Naive thymus-derived CD4-positive, alpha-beta T cell (primary cell): ENCODE measurements at regions not wholly inside any gene's neighbourhood (a gene's known extent, or its start where the extent isn't known, plus 50 kb on each side); places are given as distances from the start of the nearest gene placed in this dataset.
A peak's percentile ranks its signal among the peaks of the same experiment; 100 is the strongest.
"Not testable (repeated sequence)": the region's sequence is repeated elsewhere in the genome, so short reads cannot be mapped to it uniquely, and the experiment has no call there.

ENCODE experiments used
- ATAC-seq: fragments of 150-1000 bp; cut with Tn5 transposase; 2 replicates; pipeline ENCODE4 v1.10.0; 2021; ENCODE audit warnings: mild to moderate bottlenecking, moderate library complexity
- CTCF ChIA-PET: fragments of 350-600 bp; sonication (Branson Sonifier 250); formaldehyde crosslinking; loops from one replicate; lab custom pipeline; 2021; ENCODE audit warnings: antibody characterized with exemption; lab: Charles Lee
- POLR2A ChIA-PET: fragments of 350-600 bp; sonication (Branson Sonifier 250); formaldehyde crosslinking; loops from one replicate; lab custom pipeline; 2021; ENCODE audit warnings: antibody characterized with exemption, inconsistent platforms; lab: Charles Lee
- DNase-seq, 9 donors: peaks; one replicate each; pipeline versions ENCODE4 v3.0.0 to v3.0.0-alpha.2; 2020 to 2022; ENCODE audit warnings: mixed read lengths in 1 of 9
- H3K27ac ChIP-seq: one replicate; pipeline ENCODE4 v1.7.0; 2013; ENCODE audit warnings: mild to moderate bottlenecking, low read depth, low read length, moderate library complexity
- H3K27me3 ChIP-seq, 2 donors: one replicate each; pipeline ENCODE4 v1.7.0; 2013; ENCODE audit warnings: low read length in 2 of 2, mild to moderate bottlenecking in 2 of 2, moderate library complexity in 2 of 2; ENCODE audit not compliant: control insufficient read depth in 2 of 2, insufficient read depth in 2 of 2
- H3K36me3 ChIP-seq, 3 experiments: 1 replicate in 2 of 3; 2 replicates in 1 of 3; pipeline ENCODE4 v1.7.0; 2013; ENCODE audit warnings: low read length in 3 of 3, mild to moderate bottlenecking in 3 of 3, moderate library complexity in 1 of 3; ENCODE audit not compliant: insufficient read depth in 3 of 3, control insufficient read depth in 2 of 3
- H3K4me1 ChIP-seq, 2 donors: one replicate each; pipeline ENCODE4 v1.7.0; 2013; ENCODE audit warnings: low read length in 2 of 2, mild to moderate bottlenecking in 2 of 2, moderate library complexity in 1 of 2; ENCODE audit not compliant: control insufficient read depth in 2 of 2, insufficient read depth in 2 of 2
- H3K4me3 ChIP-seq: 2 replicates; pipeline ENCODE4 v1.7.0; 2013; ENCODE audit warnings: mild to moderate bottlenecking, low read length
- H3K9me3 ChIP-seq, 3 experiments: 1 replicate in 2 of 3; 2 replicates in 1 of 3; pipeline ENCODE4 v1.7.0; 2013; ENCODE audit warnings: low read length in 3 of 3; ENCODE audit not compliant: control insufficient read depth in 2 of 3
- H3K27ac Mint-ChIP-seq, 9 donors: one replicate each; pipeline ENCODE4 v1.8.0; 2020 to 2022; ENCODE audit warnings: mixed read lengths in 9 of 9, mild to moderate bottlenecking in 8 of 9, moderate library complexity in 5 of 9, inconsistent platforms in 2 of 9
- H3K27me3 Mint-ChIP-seq, 5 donors: one replicate each; pipeline ENCODE4 v1.8.0; 2021 to 2022; ENCODE audit warnings: mixed read lengths in 5 of 5, mild to moderate bottlenecking in 1 of 5
- H3K36me3 Mint-ChIP-seq, 5 donors: one replicate each; pipeline ENCODE4 v1.8.0; 2020 to 2022; ENCODE audit warnings: mixed read lengths in 5 of 5, mild to moderate bottlenecking in 3 of 5, inconsistent platforms in 1 of 5
- H3K4me1 Mint-ChIP-seq, 7 donors: one replicate each; pipeline ENCODE4 v1.8.0; 2020 to 2022; ENCODE audit warnings: mixed read lengths in 7 of 7, mild to moderate bottlenecking in 3 of 7, inconsistent platforms in 1 of 7
- H3K4me3 Mint-ChIP-seq, 10 donors: one replicate each; pipeline ENCODE4 v1.8.0; 2020 to 2022; ENCODE audit warnings: mild to moderate bottlenecking in 10 of 10, mixed read lengths in 10 of 10, moderate library complexity in 6 of 10, inconsistent platforms in 2 of 10
- H3K9me3 Mint-ChIP-seq, 11 donors: one replicate each; pipeline ENCODE4 v1.8.0; 2020 to 2022; ENCODE audit warnings: mixed read lengths in 11 of 11, mild to moderate bottlenecking in 4 of 11, inconsistent platforms in 1 of 11, moderate library complexity in 1 of 11
- intact Hi-C, 2 donors: fragments of 100-400 bp; cut with micrococcal nuclease; formaldehyde crosslinking; loops; one replicate each; pipeline ENCODE4 v1.15.1; 2023

DNA sequence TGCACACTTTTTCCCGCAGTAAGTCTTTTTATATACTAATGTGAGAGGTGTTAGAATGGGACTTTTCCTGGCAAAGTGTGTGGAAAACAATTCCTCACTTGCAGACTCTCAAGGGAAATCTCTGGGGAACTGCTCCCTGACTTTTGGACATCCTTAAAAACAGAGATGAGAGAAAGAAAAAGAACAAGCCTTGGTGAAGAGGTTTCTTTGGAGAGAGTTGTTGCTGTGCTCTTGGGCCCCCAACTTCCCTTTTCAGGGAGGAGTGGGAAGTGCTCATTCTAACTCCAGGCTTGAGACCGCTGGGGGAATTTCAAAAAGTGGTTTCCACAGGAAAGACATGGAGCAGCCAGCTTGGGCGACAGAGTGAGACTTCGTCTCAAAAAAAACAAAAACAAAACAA, 142.6 kb upstream of the SPRED2 start:
- DNase-seq (no peak), ATAC-seq (no peak)
- Histone ChIP-seq H3K27ac (no peak overlapping the region), H3K36me3 (no peaks in the 10 kb centered on the region), H3K4me3 (no peak overlapping the region), H3K27me3 (no peaks in the 10 kb centered on the region), H3K9me3 (no peaks in the 10 kb centered on the region), H3K4me1 (no peaks in the 10 kb centered on the region)
- Mint-ChIP-seq H3K4me1 (peaks cover 0 to 5% (median 4%) of the 10 kb centered on the region in 7 donors), H3K9me3 (no peaks in the 10 kb centered on the region), H3K27me3 (peaks cover 0 to 19% (median 11%) of the 10 kb centered on the region in 5 donors), H3K4me3 (no peak overlapping the region), H3K27ac (no peak overlapping the region), H3K36me3 (no peaks in the 10 kb centered on the region)
- ChIA-PET POLR2A (no interaction called here), CTCF (interaction anchor here (0.6 to 0.7 kb wide), 2 partner anchors 118 to 384 kb away, joined by 3 to 4 read pairs; no protein-coding TSS in a partner anchor)
- intact Hi-C loops, result loop anchor here in 1 of 2 donors (5.0 kb wide), 1 partner anchor 588 kb away; the partner anchor contains the start of gene SLC1A4

DNA sequence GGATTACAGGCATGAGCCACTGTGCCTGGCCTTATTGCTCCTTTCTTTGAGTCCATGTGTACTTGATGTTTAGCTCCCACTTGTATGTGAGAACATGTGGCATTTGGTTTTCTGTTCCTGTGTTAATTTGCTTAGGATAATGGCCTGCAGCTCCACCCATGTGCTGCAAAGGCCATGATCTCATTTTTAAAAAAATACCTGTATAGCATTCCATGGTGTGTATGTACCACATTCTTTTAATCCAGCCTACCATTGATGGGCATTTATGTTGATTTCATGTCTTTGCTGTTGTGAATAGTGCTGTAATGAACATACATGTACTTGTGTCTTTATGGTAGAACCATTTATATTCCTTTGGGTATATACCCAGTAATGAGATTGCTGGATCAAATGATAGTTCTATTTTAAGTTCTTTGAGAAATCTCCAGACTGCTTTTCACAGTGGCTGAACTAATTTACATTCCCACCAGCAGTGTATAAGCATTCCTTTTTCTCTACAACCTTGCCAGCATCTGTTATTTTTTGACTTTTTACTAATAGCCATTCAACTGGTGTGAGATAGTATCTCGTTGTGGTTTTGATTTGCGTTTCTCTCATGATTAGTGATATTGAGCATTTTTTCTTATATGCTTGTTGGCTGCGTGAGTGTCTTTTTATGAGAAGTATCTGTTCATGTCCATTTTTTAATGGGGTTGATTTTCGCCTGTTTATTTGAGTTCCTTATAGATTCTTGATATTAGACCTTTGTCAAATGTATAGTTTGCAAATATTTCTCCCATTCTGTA, 136.4 kb upstream of the SPRED2 start:
- peaks cover 0 to 29% (median 6%) of the 10 kb centered on the region in 5 donors for H3K27me3 Mint-ChIP-seq
- H3K36me3 ChIP-seq, POLR2A ChIA-PET, H3K9me3 ChIP-seq, H3K27me3 ChIP-seq, CTCF ChIA-PET, H3K27ac Mint-ChIP-seq, intact Hi-C loops, H3K27ac ChIP-seq, H3K36me3 Mint-ChIP-seq, H3K9me3 Mint-ChIP-seq, ATAC-seq, H3K4me3 ChIP-seq, H3K4me1 ChIP-seq, H3K4me3 Mint-ChIP-seq, DNase-seq: not testable (repeated sequence)
- H3K4me1 Mint-ChIP-seq, result peaks cover 3 to 15% (median 11%) of the 10 kb centered on the region in 7 donors

DNA sequence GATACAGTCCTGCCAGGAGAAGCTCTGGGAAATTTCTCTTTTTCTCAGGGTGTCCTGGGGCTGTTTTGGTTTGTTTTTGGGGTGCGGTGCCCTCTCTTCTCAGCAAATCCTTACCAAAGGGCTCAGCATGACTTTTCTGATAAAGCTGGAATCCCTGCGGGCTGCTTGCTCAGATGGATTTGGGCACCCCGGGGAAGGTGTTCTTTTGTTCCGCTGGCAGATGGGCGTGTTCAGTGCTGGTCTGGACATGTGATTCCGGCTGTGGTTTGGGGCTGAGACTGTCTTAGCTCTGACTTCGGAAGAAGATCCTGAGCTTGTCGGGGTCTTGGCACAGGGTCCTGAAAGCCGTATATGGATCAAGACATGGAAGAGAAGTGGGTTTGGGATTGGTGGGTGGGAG, 134.2 kb upstream of the SPRED2 start:
- Mint-ChIP-seq H3K4me1 (peaks cover 2 to 10% (median 7%) of the 10 kb centered on the region in 7 donors), H3K36me3 (no peaks in the 10 kb centered on the region), H3K9me3 (no peaks in the 10 kb centered on the region), H3K27me3 (peaks cover 0 to 26% (median 0%) of the 10 kb centered on the region in 5 donors), H3K4me3 (peak overlapping the region in 7 of 10 donors; percentile 10 to 66 (median 36)), H3K27ac (peak overlapping the region in 1 of 9 donors; percentile 71)
- no peaks in the 10 kb centered on the region for H3K4me1 ChIP-seq
- no peaks in the 10 kb centered on the region for H3K36me3 ChIP-seq
- no peaks in the 10 kb centered on the region for H3K9me3 ChIP-seq
- intact Hi-C loops, result no loop called here
- no peak overlapping the region for H3K4me3 ChIP-seq
- no peaks in the 10 kb centered on the region for H3K27me3 ChIP-seq
- H3K27ac ChIP-seq, result no peak overlapping the region
- ATAC-seq (no peak), DNase-seq (no peak)
- CTCF ChIA-PET, result interaction anchor here (0.6 to 1.1 kb wide), 2 partner anchors 9 to 184 kb away, joined by 3 read pairs; no protein-coding TSS in a partner anchor
- POLR2A ChIA-PET, result no interaction called here

DNA sequence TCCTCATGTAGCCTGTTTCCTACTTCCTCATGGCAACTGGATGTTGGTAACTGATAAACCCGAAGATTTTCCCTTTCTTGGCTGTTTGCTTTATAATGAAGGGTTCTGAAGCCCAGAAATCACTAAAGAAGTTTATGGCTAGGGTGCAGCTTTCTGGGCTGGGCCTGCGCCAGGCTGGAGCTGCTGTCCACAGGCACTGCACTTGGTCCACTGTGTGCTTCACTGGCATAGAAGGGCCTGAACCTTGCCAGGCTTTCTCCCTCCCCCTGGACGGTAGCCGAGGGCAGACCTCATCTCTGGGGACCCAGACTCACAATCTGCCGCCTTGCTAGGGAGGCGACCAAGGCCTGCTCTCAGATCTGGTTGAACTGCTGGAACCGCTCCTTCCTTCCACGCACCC, 133.3 kb upstream of the SPRED2 start:
- H3K27ac ChIP-seq, result no peak overlapping the region
- H3K36me3 ChIP-seq, result no peaks in the 10 kb centered on the region
- intact Hi-C loops, result no loop called here
- DNase-seq (no peak), ATAC-seq (no peak)
- Mint-ChIP-seq H3K4me3 (no peak overlapping the region), H3K9me3 (no peaks in the 10 kb centered on the region), H3K36me3 (no peaks in the 10 kb centered on the region), H3K27ac (no peak overlapping the region), H3K27me3 (peaks cover 0 to 26% (median 0%) of the 10 kb centered on the region in 5 donors), H3K4me1 (peaks cover 2 to 10% (median 7%) of the 10 kb centered on the region in 7 donors)
- CTCF ChIA-PET, result no interaction called here
- POLR2A ChIA-PET, result no interaction called here
- no peak overlapping the region for H3K4me3 ChIP-seq
- H3K4me1 ChIP-seq, result no peaks in the 10 kb centered on the region
- H3K9me3 ChIP-seq, result no peaks in the 10 kb centered on the region
- H3K27me3 ChIP-seq, result no peaks in the 10 kb centered on the region

DNA sequence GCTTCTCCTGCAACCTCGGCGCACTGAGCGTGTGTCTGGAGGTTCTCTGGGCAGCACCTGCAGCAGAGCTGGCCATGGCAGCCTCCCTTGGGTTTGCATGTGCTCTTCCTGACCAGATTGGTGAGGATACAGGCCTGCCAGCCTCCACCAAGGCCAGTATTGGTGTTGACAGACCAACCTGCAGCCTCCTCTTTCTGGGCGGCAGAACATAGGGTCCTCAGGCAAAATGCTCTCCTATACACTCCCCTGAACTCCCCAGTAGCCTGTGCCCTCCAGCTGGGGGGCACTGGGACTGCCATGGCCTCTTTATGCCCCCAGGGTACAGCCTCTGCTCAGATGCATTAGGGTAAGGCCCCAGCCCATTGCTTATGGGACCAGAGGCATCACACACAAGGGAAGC, 131.9 kb upstream of the SPRED2 start:
- Mint-ChIP-seq H3K27me3 (peaks cover 0 to 18% (median 0%) of the 10 kb centered on the region in 5 donors), H3K27ac (no peak overlapping the region), H3K36me3 (no peaks in the 10 kb centered on the region), H3K4me3 (no peak overlapping the region), H3K4me1 (peaks cover 2 to 10% (median 7%) of the 10 kb centered on the region in 7 donors), H3K9me3 (no peaks in the 10 kb centered on the region)
- no peak overlapping the region for H3K27ac ChIP-seq
- CTCF ChIA-PET, result no interaction called here
- no peak for DNase-seq
- H3K27me3 ChIP-seq, result no peaks in the 10 kb centered on the region
- H3K9me3 ChIP-seq, result no peaks in the 10 kb centered on the region
- H3K4me1 ChIP-seq, result no peaks in the 10 kb centered on the region
- intact Hi-C loops, result no loop called here
- no peak for ATAC-seq
- H3K4me3 ChIP-seq, result no peak overlapping the region
- H3K36me3 ChIP-seq, result no peaks in the 10 kb centered on the region
- POLR2A ChIA-PET, result no interaction called here

DNA sequence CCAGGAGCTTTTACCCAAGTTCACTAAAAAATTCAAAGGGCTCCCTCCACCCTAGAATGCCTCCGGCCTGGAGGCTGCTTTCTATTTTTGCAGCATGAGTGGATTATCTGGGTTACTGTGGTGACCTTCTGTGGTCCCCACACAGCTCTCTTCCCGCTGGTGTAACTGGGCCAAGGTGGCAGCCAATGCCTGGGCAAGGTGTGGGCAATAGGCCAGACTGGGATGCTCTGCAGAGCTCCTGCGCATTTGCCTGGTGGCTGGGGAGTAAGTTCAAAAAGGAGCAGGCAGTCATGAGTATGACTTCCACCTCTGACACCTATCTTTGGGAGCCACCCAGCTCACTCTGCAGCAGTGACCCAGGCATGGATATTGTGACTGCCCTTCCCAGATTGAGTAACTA, 130.5 kb upstream of the SPRED2 start:
- H3K4me1 ChIP-seq, result no peaks in the 10 kb centered on the region
- CTCF ChIA-PET, result no interaction called here
- H3K27me3 Mint-ChIP-seq, result peaks cover 0 to 13% (median 0%) of the 10 kb centered on the region in 5 donors
- H3K36me3 Mint-ChIP-seq, result no peaks in the 10 kb centered on the region
- ATAC-seq (no peak), DNase-seq (no peak)
- no peaks in the 10 kb centered on the region for H3K27me3 ChIP-seq
- H3K27ac ChIP-seq, result no peak overlapping the region
- peaks cover 2 to 10% (median 7%) of the 10 kb centered on the region in 7 donors for H3K4me1 Mint-ChIP-seq
- intact Hi-C loops, result no loop called here
- no peak overlapping the region for H3K27ac Mint-ChIP-seq
- no peaks in the 10 kb centered on the region for H3K9me3 Mint-ChIP-seq
- POLR2A ChIA-PET, result no interaction called here
- H3K4me3 ChIP-seq, result no peak overlapping the region
- H3K4me3 Mint-ChIP-seq, result no peak overlapping the region
- H3K36me3 ChIP-seq, result no peaks in the 10 kb centered on the region
- no peaks in the 10 kb centered on the region for H3K9me3 ChIP-seq

DNA sequence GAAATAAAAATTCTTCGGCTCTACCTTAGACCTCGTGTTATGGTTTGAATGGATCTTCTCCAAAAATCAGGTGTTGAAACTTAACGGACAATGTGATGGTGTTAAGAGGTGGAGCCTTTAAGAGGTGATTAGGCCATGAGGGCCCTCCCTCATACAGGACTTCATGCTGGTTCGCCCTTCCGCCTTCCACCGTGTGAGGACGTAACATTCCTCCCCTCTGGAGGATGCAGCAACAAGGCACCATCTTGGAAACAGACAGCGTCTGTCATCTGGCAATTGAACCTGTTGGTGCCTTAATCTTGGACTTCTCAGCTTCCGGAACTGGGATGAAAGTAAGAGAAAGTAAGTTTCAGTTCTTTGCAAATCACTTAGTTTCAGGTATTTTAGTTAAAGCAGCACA, 126.3 kb upstream of the SPRED2 start:
- Histone ChIP-seq H3K27me3 (no peaks in the 10 kb centered on the region), H3K9me3 (no peaks in the 10 kb centered on the region), H3K36me3 (no peaks in the 10 kb centered on the region), H3K4me1 (no peaks in the 10 kb centered on the region), H3K4me3 (no peak overlapping the region), H3K27ac (no peak overlapping the region)
- intact Hi-C loops, result no loop called here
- Mint-ChIP-seq H3K36me3 (no peaks in the 10 kb centered on the region), H3K9me3 (no peaks in the 10 kb centered on the region), H3K27me3 (peaks cover 0 to 25% (median 6%) of the 10 kb centered on the region in 5 donors), H3K27ac (no peak overlapping the region), H3K4me1 (peaks cover 0 to 7% (median 0%) of the 10 kb centered on the region in 7 donors), H3K4me3 (no peak overlapping the region)
- ATAC-seq (no peak), DNase-seq (no peak)
- POLR2A ChIA-PET, result no interaction called here
- CTCF ChIA-PET, result no interaction called here
